Neural cell (in vitro differentiated cells): ENCODE measurements at regions not wholly inside any gene's neighbourhood (a gene's known extent, or its start where the extent isn't known, plus 50 kb on each side); places are given as distances from the start of the nearest gene placed in this dataset.

Experiments used
- POLR2AphosphoS5 ChIP-seq: IDR thresholded peaks from 2 replicates; pipeline ENCODE4 v1.6.1; 2012
- TF ChIP-seq, protein P1 (sequence below): fragments of 450-650 bp; IDR thresholded peaks from 2 replicates; pipeline ENCODE4 v1.5.1; 2014; ENCODE audit warnings: antibody characterized with exemption, mild to moderate bottlenecking, moderate library complexity; ENCODE audit not compliant: poor library complexity, severe bottlenecking

DNA sequence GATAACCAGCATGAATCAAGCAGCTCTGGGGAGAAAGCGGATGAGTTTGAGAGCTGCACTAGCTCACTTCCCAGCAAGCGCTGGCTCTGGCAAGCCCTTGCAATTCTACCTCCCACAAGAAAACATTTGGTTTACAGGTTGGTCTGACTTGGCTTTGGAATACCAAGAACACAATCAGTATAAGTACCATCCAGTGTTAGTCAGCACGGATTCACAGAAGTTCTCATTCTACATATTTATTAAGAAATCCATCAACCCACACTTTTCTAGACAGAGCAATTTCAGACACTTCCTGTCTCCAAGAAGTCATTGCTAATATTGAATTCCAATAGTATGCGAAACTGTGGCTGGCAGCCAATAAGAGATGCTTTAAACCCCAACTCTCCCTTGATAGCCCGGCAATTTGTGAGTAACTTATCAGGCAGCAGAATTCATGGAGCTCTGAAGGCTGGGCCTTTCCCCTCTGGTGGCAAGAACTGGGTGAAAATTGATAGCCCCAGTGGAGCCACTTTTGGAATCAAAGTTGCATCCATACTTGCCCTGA is 59.4 kb upstream of the WASF3 start:
- TF ChIP-seq, protein P1, sequence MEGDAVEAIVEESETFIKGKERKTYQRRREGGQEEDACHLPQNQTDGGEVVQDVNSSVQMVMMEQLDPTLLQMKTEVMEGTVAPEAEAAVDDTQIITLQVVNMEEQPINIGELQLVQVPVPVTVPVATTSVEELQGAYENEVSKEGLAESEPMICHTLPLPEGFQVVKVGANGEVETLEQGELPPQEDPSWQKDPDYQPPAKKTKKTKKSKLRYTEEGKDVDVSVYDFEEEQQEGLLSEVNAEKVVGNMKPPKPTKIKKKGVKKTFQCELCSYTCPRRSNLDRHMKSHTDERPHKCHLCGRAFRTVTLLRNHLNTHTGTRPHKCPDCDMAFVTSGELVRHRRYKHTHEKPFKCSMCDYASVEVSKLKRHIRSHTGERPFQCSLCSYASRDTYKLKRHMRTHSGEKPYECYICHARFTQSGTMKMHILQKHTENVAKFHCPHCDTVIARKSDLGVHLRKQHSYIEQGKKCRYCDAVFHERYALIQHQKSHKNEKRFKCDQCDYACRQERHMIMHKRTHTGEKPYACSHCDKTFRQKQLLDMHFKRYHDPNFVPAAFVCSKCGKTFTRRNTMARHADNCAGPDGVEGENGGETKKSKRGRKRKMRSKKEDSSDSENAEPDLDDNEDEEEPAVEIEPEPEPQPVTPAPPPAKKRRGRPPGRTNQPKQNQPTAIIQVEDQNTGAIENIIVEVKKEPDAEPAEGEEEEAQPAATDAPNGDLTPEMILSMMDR = no peak
- TF ChIP-seq POLR2AphosphoS5 = no peak
